GM19239 (cell line): ENCODE measurements at regions not wholly inside any gene's neighbourhood (a gene's known extent, or its start where the extent isn't known, plus 50 kb on each side); places are given as distances from the start of the nearest gene placed in this dataset.
"Not testable (repeated sequence)": the region's sequence is repeated elsewhere in the genome, so short reads cannot be mapped to it uniquely, and the experiment has no call there.

Experiments
- DNase-seq: peaks from one replicate; pipeline ENCODE4 v3.0.0; 2011; ENCODE audit warnings: low spot score; ENCODE audit not compliant: insufficient read length
- FAIRE-seq: peaks from 2 replicates; lab custom pipeline; 2011; peaks lifted over from hg19 to GRCh38; lab: Jason Lieb, UNC

GRCh38 chr5:58183078-58183785 is 276.7 kb downstream of the PLK2 start:
- FAIRE-seq (no peak), DNase-seq (no peak)

DNA sequence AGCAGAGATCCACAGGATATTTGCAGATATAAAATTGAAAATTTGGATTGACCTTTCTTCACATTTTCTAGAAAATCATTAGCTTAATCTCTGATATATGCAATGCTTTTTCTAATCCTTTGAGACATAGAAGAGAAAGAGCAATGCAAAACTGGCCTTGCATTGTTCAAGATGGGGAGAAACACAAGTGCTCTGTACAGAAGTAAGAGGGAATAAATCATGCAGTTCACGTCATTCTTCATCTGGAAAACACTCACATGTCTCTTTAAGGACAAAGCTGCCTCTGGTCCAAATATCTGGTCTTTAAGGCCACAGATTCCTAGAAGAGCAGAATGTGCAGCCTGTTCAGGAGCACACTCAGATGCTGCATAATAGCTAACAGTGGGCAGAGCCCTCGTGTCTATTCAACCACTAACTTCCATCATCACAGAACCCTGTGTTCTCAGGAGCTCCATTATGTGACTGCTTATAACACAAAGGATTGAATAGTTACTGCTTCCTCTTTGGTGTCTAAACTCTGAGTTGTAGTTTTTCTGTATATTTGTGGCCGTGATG is 277.5 kb downstream of the PLK2 start:
- no peak for DNase-seq
- FAIRE-seq = no peak

DNA sequence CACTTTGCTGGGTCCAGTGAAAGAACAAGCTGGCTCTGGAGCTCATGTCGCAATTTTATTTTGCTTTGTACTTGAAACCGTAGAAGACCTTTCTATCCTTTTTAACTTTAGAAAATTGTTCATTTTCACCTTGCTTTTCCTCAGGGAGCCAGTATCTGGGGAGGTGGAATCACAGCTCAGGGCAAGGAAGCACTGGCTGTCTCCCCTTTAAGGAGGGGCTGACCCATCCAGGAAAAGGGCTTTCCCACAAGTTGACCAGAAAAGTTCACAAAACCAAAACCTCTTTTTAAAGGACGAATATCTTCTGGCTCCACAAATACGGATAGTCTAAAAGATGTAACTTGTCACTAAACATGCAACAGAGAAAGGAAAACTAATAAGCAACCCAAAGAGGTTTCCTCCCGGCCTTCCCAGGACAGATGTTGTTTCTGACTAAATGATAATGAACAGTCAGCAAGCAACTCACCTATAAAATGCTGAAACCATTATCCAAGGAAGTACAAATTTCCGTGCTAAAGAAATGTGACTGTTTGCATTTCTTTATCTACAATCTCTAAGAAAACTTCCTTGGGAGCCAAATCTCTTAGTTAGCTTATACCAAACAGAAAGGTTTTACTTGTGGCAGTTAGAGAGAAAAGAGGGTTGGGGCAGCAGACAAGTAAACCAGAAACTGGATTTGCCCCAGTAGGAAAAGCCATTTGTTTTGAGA is 278.2 kb downstream of the PLK2 start:
- DNase-seq (no peak), FAIRE-seq (no peak)

DNA sequence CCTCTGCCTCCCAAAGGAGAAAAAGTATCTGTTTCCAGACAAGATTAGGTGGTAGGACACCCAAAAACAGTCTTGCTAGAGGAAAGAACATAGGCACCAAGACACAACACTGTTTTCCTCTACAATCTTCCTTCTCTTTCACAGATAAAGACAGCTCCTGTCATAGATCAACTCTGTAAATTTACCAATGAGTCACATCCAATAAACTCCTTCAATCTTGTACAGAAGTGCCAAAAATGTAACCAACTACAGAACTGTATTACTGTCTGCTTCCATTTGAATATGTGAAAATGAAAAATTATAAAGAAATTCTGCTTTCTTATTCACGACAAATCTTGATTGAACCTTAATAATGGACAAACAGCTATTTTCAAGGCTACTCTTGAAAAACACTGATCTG is 286.9 kb downstream of the PLK2 start:
- FAIRE-seq = no peak
- no peak for DNase-seq

DNA sequence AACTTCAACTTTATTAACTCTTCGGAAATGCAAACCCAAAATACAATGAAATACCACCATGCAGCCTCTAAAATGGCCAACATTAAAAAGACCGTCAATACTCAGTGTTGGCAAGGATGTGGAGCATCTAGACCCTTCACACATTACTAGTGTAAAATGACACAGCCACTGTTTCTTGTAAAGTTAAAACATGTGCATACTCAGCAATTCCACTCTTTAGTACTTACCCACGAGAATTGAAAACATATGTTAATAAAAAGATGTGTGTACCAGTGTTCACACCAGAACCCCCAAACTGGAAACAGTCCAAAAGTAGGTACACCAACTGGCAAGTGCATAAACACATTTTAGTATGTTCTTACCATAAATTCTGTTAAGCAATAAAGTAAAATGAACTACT is 294.7 kb downstream of the PLK2 start:
- DNase-seq (no peak), FAIRE-seq (no peak)

DNA sequence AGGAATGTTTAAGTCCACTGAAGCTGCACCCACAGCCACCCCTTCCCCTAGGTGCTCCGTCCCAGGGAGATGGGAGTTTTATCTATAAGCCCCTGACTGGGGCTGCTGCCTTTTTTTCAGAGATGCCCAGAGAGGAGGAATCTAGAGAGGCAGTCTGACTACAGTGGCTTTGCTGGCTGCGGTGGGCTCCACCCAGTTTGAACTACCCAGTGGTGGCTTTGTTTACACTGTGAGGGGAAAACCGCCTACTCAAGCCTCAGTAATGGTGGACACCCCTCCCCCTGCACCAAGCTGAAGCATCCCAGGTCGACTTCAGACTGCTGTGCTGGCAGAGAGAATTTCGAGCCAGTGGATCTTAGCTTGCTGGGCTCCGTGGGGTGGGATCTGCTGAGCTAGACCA is 298.0 kb downstream of the PLK2 start:
- FAIRE-seq, DNase-seq: not testable (repeated sequence)

DNA sequence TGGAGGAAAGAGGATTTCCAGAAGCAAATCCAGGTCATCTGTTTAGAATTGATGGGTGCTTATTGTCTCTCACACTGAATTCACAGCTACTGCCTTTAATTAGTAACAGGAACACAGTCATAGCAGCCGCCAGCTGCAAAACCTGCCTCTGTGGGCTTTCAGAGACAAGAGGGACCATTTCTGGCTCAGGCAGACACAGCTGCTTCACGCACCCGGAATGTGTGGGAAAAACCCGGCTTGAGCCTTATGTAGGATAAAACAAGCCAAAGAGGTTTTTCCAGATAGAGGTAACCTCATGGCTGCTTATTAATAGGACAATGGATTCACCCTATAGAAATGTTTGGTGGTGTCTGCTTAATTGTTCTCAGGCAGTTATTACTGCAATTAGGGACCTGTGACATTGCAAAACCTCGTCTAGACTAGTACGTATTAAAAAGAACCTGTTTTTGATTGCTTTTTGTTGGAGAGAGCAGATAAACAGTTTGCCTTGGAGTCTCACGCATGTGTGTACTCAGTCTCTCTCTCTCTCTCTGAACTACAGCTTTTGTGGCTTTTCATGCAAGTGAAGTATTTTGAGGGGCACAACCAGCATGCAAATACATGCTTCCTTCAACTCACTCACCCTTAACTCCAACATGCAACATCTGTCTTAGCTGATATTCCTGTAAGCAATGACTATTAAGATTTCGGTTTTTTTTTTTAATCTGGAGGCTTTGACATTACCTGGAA is 302.7 kb downstream of the PLK2 start:
- no peak for DNase-seq
- FAIRE-seq = no peak

- no peak for DNase-seq
- FAIRE-seq = no peak
These were observed 303.5 kb downstream of the PLK2 start for GRCh38 chr5:58156361-58156760.

DNA sequence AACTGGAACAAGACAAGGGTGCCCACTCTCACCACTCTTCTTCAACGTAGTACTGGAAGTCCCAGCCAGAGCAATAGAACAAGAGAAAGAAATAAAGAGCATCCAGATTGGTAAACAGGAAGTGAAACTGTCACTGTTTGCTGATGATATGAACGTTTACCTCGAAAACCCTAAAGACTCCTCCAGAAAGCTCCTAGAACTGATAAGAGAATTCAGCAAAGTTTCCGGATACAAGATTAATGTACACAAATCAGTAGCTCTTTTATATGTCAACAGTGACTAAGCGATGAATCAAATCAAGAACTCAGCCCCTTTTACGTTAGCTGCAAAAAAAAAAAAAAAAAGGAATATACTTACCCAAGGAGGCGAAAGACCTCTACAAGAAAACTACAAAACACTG is 306.6 kb downstream of the PLK2 start:
- FAIRE-seq (no peak), DNase-seq (no peak)

DNA sequence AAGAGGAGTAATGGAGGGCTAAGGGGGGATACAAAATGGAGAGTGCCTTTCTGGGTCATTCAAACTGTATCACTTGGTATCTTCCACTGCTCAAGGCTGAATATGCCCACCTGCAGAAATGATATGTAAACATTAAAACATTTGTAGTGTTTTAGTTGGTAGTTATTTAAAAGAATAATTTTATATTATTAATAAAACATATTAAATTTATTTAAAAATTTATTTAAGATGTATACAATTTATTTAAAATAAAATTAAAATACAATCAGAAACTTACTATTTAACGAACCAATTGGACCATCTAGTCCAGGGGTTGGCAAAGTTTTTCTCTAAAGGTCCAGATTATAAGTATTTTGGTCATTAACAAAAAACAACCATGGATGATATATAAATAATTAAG is 308.5 kb downstream of the PLK2 start:
- no peak for FAIRE-seq
- no peak for DNase-seq

- FAIRE-seq (no peak), DNase-seq (no peak)
These were observed 309.0 kb downstream of the PLK2 start for GRCh38 chr5:58150926-58151325.

DNA sequence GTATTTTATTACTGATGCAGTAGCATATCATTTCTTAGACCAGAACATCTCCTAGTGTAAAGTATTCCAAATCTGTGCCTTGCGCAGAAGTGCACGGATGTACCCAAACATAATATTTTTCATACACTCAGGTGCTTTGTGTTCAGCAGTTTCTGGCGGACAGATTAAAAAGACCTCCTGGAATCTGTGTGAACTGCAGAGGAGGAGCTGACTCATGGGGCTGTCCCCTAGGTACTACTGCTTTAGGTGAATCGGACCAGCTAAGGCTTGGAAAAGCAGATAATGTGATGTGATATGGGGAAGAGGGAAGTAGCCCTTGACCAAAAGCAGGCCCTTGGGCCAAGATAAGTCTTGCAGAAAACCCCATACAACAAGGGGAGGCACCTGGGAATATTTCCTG is 310.1 kb downstream of the PLK2 start:
- DNase-seq = no peak
- FAIRE-seq = no peak

DNA sequence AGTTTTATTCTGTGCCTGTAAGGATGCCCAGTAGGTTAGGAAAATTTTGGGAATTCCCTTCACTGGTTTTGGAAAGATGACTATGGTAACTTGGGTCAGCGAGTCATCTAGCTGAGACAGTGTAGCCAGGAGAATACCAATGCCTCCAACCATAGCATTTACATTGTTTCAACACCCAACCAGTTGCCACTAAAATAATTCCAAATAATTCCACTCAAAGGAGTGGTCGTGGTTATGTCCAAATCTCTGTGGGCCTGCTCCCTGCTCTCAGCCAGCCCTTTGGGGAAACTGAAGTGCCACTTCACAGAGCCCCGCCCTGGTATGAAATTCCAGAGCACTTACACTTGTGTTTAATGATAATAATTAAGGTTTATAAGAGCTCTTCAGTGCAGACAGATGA is 310.5 kb downstream of the PLK2 start:
- no peak for FAIRE-seq
- no peak for DNase-seq

DNA sequence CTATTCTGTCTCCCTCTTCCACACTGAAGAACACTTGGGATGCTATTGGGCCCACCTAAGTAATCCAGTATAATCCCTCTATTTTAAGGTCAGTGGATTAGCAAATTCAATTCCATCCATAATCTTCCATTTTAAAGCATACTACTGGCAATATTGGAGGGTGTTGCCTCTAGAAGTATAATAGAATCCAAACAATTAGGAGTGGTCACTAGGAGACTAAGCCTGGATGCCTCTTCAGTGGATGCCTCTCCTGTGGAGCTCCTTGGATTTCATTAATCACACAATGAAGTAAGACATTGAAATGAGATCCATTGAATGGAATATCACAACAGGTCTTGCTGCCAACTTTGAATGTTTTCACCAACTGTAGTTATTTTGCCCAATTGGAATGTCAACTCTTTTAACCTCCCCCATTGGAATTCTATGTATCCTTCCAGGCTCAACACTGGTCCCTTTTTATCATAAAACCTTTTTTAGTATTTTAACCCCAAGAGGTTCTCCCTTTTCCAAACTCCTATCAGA is 311.6 kb downstream of the PLK2 start:
- FAIRE-seq (no peak), DNase-seq (no peak)

DNA sequence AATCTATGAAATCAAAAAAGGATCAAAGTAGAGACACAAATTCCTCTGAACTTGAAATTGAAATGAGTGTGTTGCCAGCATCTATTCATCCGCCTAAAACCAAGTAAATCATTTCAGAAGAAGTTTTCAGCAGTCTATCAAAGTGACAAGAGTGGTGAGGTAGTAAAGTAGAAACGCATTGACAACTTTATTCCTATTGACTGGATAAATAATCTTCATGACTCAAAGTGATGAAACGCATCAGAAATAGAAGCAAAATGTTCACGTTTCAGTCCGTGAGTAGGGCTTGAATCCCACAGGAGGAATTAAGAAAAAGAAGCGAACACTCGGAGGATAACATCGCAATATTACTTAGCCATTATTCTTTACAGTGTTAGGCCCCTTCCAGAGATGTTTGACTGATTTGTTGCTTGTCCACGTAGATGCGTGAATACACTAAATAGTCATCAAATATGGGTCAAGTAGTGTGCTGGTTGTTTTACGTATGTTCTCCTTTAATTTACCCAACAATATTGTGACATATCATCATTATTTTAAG is 314.4 kb downstream of the PLK2 start:
- FAIRE-seq (no peak), DNase-seq (no peak)

- DNase-seq = no peak
- no peak for FAIRE-seq
These were observed 316.2 kb downstream of the PLK2 start for GRCh38 chr5:58143727-58144126.

DNA sequence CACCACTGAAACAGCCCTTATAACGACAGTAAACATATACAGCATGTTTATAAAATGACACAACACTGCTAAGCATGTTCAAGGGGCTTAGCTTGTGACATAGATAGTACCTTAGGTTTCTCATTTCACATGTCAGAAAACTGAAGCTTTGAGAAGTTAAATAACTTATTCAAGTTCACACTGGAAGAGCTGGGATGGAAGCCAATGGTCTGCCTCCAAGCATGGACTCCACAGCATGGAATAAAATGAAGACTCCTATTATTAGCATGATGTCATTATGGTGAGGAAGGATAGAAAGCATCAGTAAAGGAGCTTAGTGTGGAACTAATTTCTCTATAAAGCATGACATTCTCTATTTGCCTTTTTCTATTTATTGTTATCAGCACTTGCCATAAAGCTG is 316.7 kb downstream of the PLK2 start:
- no peak for DNase-seq
- no peak for FAIRE-seq

- DNase-seq (no peak), FAIRE-seq (no peak)
These were observed 321.1 kb downstream of the PLK2 start for GRCh38 chr5:58138791-58139190.

- FAIRE-seq = no peak
- no peak for DNase-seq
These were observed 323.5 kb downstream of the PLK2 start for GRCh38 chr5:58136406-58136805.

- no peak for DNase-seq
These were observed 324.1 kb downstream of the PLK2 start for GRCh38 chr5:58135571-58136335.

More at GRCh38 chr5:58135571-58136335, 324.1 kb downstream of the PLK2 start:
- FAIRE-seq = no peak
